ENCODE measurements at regions not wholly inside any gene's neighbourhood (a gene's known extent, or its start where the extent isn't known, plus 50 kb on each side); places are given as distances from the start of the nearest gene placed in this dataset.
"Not testable (repeated sequence)": the region's sequence is repeated elsewhere in the genome, so short reads cannot be mapped to it uniquely, and the experiment has no call there.

DNA sequence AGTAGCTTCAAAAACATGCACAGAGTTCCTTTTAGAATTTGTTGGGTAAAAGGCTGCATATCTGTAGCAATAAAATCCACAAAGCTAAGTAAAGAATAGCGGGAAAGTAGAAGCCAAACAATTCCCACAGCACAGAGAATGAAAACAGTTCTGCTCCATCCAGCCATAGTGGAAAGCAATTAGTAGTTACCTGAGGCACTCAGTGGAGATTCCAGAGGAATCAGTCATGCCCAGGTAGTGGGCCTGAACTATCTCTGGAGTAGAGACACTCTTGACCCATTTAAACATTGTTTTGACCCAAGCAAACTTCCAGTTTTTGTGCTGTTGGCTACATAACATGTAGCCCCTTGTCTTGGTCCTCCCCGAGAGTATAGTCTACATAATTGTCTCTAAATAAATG is 559.5 kb upstream of the PTCHD4 start:
- DNase-seq (ENCODE audit: low spot score) = no peak
- CTCF ChIA-PET = no interaction called here
- POLR2A ChIA-PET (ENCODE audit: low non-redundant PET) = no interaction called here
- H3K27ac ChIP-seq = no peak overlapping the region
- TF ChIP-seq, protein P1, sequence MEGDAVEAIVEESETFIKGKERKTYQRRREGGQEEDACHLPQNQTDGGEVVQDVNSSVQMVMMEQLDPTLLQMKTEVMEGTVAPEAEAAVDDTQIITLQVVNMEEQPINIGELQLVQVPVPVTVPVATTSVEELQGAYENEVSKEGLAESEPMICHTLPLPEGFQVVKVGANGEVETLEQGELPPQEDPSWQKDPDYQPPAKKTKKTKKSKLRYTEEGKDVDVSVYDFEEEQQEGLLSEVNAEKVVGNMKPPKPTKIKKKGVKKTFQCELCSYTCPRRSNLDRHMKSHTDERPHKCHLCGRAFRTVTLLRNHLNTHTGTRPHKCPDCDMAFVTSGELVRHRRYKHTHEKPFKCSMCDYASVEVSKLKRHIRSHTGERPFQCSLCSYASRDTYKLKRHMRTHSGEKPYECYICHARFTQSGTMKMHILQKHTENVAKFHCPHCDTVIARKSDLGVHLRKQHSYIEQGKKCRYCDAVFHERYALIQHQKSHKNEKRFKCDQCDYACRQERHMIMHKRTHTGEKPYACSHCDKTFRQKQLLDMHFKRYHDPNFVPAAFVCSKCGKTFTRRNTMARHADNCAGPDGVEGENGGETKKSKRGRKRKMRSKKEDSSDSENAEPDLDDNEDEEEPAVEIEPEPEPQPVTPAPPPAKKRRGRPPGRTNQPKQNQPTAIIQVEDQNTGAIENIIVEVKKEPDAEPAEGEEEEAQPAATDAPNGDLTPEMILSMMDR (conservative IDR thresholded peaks at IDR 0.05; ENCODE audit: low read depth) = no peak

DNA sequence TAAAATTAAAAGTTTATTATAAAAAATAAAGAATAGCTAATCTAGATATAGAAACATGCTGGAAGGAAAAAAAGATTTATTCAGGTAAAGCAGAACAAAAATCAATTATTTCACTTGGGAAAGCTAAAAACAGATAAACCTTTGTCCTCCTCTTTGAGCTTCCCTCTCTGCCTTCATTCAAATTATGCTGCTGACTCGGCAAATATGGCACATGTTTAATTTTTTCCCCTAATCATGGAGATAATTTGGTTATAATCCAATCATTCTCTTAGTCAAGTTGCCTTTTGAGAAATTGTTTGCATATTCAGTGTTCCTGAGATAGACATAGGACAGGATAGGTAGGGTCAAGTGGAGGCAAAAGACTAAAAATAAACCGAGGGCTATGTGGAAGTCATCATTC is 556.8 kb upstream of the PTCHD4 start:
- TF ChIP-seq, protein P1 (conservative IDR thresholded peaks at IDR 0.05; ENCODE audit: low read depth) = no peak
- DNase-seq (ENCODE audit: low spot score) = no peak
- no peak overlapping the region for H3K27ac ChIP-seq
- CTCF ChIA-PET = no interaction called here
- POLR2A ChIA-PET (ENCODE audit: low non-redundant PET) = no interaction called here

DNA sequence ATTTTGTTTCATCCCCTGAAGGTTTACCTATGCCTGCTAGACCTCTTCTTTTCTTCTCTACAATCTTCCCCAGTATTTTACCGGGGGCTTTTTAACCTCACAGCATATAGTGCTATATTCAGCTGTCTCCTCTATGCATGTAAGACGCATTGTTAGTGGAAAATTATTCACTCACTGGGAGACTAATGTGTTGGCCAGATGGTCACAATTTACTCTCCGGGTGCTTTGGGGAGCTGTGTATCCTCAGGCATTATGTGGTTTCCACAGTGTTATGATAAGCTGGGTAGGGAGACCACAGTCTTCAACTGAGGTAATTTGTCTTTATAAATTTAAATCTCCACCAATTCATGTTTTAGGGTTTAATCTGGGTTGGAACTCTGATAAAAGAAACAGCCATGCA is 553.8 kb upstream of the PTCHD4 start:
- TF ChIP-seq, protein P1 (conservative IDR thresholded peaks at IDR 0.05; ENCODE audit: low read depth) = no peak
- CTCF ChIA-PET = interaction anchor here (0.7 kb wide), 1 partner anchor 498 kb away, joined by 3 read pairs; no protein-coding TSS in a partner anchor
- H3K27ac ChIP-seq = no peak overlapping the region
- DNase-seq (ENCODE audit: low spot score) = no peak
- POLR2A ChIA-PET (ENCODE audit: low non-redundant PET) = no interaction called here

DNA sequence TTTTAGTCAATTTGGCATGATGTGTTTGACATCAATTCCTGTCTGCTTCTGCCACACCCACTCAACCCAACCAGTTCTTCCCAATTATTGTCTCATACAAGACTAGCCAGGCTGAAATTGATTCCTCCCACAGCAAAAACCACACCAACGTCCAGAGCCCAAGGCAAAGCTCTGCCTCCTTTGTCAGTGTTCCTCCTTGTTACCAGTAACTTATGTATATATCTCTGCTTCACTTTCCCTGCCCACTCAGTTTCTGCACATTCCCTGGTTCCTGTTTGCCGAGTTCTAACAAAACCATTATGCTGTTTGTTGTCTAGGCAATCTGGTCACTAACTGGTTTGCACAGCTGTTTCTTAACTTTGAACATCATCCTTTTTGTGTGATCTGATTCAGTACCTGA is 547.9 kb upstream of the PTCHD4 start:
- TF ChIP-seq, protein P1 (conservative IDR thresholded peaks at IDR 0.05; ENCODE audit: low read depth) = no peak
- POLR2A ChIA-PET (ENCODE audit: low non-redundant PET) = no interaction called here
- no peak for DNase-seq (ENCODE audit: low spot score)
- no peak overlapping the region for H3K27ac ChIP-seq
- CTCF ChIA-PET = interaction anchor here (0.6 to 0.7 kb wide), 2 partner anchors 325 to 1341 kb away, joined by 3 to 8 read pairs; no protein-coding TSS in a partner anchor

DNA sequence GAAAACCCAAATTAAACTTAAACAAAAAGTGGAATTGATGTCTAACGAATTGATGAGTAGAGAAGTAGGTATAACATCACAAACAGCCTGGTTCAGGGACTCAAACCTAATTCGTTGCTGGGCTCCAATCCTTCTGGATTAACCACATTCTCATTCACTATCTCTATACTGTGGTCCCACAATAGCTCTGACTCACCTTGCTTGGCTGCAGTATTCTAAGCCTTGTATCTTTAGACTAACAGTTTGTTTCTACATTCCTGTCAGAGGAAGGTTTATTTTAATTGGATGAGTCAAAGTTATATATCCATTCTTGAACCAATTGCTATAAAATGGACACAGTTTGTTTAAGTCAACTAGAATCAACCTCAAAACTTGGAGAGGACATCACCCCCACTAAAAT is 530.5 kb upstream of the PTCHD4 start:
- POLR2A ChIA-PET (ENCODE audit: low non-redundant PET) = no interaction called here
- TF ChIP-seq, protein P1 (conservative IDR thresholded peaks at IDR 0.05; ENCODE audit: low read depth) = no peak
- DNase-seq (ENCODE audit: low spot score) = no peak
- CTCF ChIA-PET = no interaction called here
- no peak overlapping the region for H3K27ac ChIP-seq

DNA sequence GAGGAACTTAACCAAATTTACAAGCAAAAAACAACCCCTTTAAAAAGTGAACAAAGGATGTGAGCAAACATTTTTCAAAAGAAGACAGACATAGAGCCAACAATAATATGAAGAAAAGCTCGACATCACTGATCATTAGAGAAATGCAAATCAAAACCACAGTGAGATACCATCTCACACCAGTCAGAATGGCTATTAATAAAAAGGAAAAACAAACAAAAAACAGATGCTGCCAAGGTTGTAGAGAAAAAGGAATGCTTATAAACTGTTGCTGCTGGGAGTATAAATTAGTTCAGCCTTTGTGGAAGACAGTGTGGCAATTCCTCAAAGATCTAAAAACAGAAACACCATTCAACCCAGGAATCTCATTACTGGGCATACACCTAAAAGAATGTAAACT is 527.8 kb upstream of the PTCHD4 start:
- H3K27ac ChIP-seq; DNase-seq (ENCODE audit: low spot score); CTCF ChIA-PET; POLR2A ChIA-PET (ENCODE audit: low non-redundant PET): not testable (repeated sequence)

DNA sequence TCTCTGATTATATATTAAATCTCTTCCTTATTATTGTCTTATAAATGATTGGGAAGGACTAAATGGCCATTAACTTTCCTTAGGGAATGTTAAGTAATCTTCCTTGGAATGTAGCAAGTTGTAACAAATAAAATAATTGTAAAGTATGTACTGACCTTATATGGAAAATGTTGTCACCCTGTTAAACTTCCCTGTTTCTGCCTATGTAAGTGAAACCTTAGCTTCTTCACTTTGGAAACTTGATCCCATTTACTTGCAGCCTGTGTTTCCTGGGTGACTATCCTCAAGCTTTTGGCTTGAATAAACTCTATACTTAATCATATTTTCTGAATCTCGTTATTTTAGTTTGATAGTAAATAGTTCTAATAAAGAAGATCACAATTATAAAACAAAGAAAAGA is 519.5 kb upstream of the PTCHD4 start:
- no peak overlapping the region for H3K27ac ChIP-seq
- CTCF ChIA-PET = interaction anchor here (0.7 kb wide), 2 partner anchors 22 to 29 kb away, joined by 3 read pairs; no protein-coding TSS in a partner anchor
- POLR2A ChIA-PET (ENCODE audit: low non-redundant PET) = no interaction called here
- peak; percentile 13 for DNase-seq (ENCODE audit: low spot score)
- TF ChIP-seq, protein P1 (conservative IDR thresholded peaks at IDR 0.05; ENCODE audit: low read depth) = no peak

All from RWPE1 (cell line).